GM21423 (cell line): ENCODE measurements at regions not wholly inside any gene's neighbourhood (a gene's known extent, or its start where the extent isn't known, plus 50 kb on each side); places are given as distances from the start of the nearest gene placed in this dataset.
A peak's percentile ranks its signal among the peaks of the same experiment; 100 is the strongest.

Experiments
- ATAC-seq: cut with Tn5 transposase; IDR thresholded peaks from one replicate; pipeline ENCODE4 v1.9.1; 2021; ENCODE audit warnings: mild to moderate bottlenecking, moderate library complexity; ENCODE audit not compliant: unreplicated experiment

GRCh38 chr4:32987111-32987510 lies 2266.9 kb downstream of the PCDH7 start:
- ATAC-seq = no peak

- ATAC-seq = no peak
These were observed 2268.1 kb downstream of the PCDH7 start for GRCh38 chr4:32988165-32988811.

GRCh38 chr4:32991663-32992062 lies 2271.5 kb downstream of the PCDH7 start:
- no peak for ATAC-seq

- ATAC-seq = no peak
These were observed 2275.1 kb downstream of the PCDH7 start for GRCh38 chr4:32994981-32995881.

GRCh38 chr4:33013282-33013681 lies 2293.1 kb downstream of the PCDH7 start:
- ATAC-seq = no peak

GRCh38 chr4:33025236-33025635 lies 2305.1 kb downstream of the PCDH7 start:
- no peak for ATAC-seq

- no peak for ATAC-seq
These were observed 2309.8 kb downstream of the PCDH7 start for GRCh38 chr4:33029976-33030375.

GRCh38 chr4:33031328-33031727 lies 2311.2 kb downstream of the PCDH7 start:
- ATAC-seq = no peak

GRCh38 chr4:33037464-33037863 lies 2317.3 kb downstream of the PCDH7 start:
- no peak for ATAC-seq

GRCh38 chr4:33045334-33045733 lies 2325.2 kb downstream of the PCDH7 start:
- ATAC-seq = no peak

GRCh38 chr4:33052241-33052640 lies 2332.1 kb downstream of the PCDH7 start:
- ATAC-seq = no peak

GRCh38 chr4:33054161-33054560 lies 2334.0 kb downstream of the PCDH7 start:
- no peak for ATAC-seq

- no peak for ATAC-seq
These were observed 2334.6 kb downstream of the PCDH7 start for GRCh38 chr4:33054656-33055196.

- ATAC-seq = no peak
These were observed 2337.6 kb downstream of the PCDH7 start for GRCh38 chr4:33057736-33058135.

- no peak for ATAC-seq
These were observed 2338.8 kb downstream of the PCDH7 start for GRCh38 chr4:33058998-33059397.

GRCh38 chr4:33060674-33061542 lies 2340.7 kb downstream of the PCDH7 start:
- ATAC-seq = peak; percentile 83

- ATAC-seq = no peak
These were observed 2341.6 kb downstream of the PCDH7 start for GRCh38 chr4:33061727-33062126.

GRCh38 chr4:33062155-33062806 lies 2342.1 kb downstream of the PCDH7 start:
- no peak for ATAC-seq

GRCh38 chr4:33063241-33063640 lies 2343.1 kb downstream of the PCDH7 start:
- ATAC-seq = no peak

GRCh38 chr4:33064238-33064637 lies 2344.1 kb downstream of the PCDH7 start:
- ATAC-seq = no peak
